ENCODE measurements at regions not wholly inside any gene's neighbourhood (a gene's known extent, or its start where the extent isn't known, plus 50 kb on each side); places are given as distances from the start of the nearest gene placed in this dataset.
"Not testable (repeated sequence)": the region's sequence is repeated elsewhere in the genome, so short reads cannot be mapped to it uniquely, and the experiment has no call there.

- intact Hi-C loops (cut with micrococcal nuclease) = not testable (repeated sequence)
These were observed 116.0 kb upstream of the PALM2AKAP2 start for GRCh38 chr9:109663978-109664377.

GRCh38 chr9:109665736-109666135 is 114.3 kb upstream of the PALM2AKAP2 start:
- intact Hi-C loops (cut with micrococcal nuclease) = not testable (repeated sequence)

- intact Hi-C loops (cut with micrococcal nuclease) = no loop called here
These were observed 98.7 kb upstream of the PALM2AKAP2 start for GRCh38 chr9:109681301-109681700.

GRCh38 chr9:109682227-109682626 is 97.8 kb upstream of the PALM2AKAP2 start:
- intact Hi-C loops (cut with micrococcal nuclease) = no loop called here

GRCh38 chr9:109683521-109683920 is 96.5 kb upstream of the PALM2AKAP2 start:
- intact Hi-C loops (cut with micrococcal nuclease) = no loop called here

GRCh38 chr9:109689701-109690100 is 90.3 kb upstream of the PALM2AKAP2 start:
- intact Hi-C loops (cut with micrococcal nuclease) = no loop called here

- intact Hi-C loops (cut with micrococcal nuclease) = no loop called here
These were observed 81.0 kb upstream of the PALM2AKAP2 start for GRCh38 chr9:109699019-109699418.

GRCh38 chr9:109704546-109704945 is 75.5 kb upstream of the PALM2AKAP2 start:
- intact Hi-C loops (cut with micrococcal nuclease) = no loop called here

- intact Hi-C loops (cut with micrococcal nuclease) = no loop called here
These were observed 74.5 kb upstream of the PALM2AKAP2 start for GRCh38 chr9:109705515-109705914.

GRCh38 chr9:109707355-109707754 is 72.6 kb upstream of the PALM2AKAP2 start:
- intact Hi-C loops (cut with micrococcal nuclease) = no loop called here

- intact Hi-C loops (cut with micrococcal nuclease) = no loop called here
These were observed 71.5 kb upstream of the PALM2AKAP2 start for GRCh38 chr9:109708451-109708945.

- intact Hi-C loops (cut with micrococcal nuclease) = no loop called here
These were observed 70.1 kb upstream of the PALM2AKAP2 start for GRCh38 chr9:109709866-109710265.

GRCh38 chr9:109710830-109711229 is 69.2 kb upstream of the PALM2AKAP2 start:
- intact Hi-C loops (cut with micrococcal nuclease) = no loop called here

- intact Hi-C loops (cut with micrococcal nuclease) = no loop called here
These were observed 64.7 kb upstream of the PALM2AKAP2 start for GRCh38 chr9:109715344-109715743.

GRCh38 chr9:109716631-109717030 is 63.4 kb upstream of the PALM2AKAP2 start:
- intact Hi-C loops (cut with micrococcal nuclease) = no loop called here

- intact Hi-C loops (cut with micrococcal nuclease) = no loop called here
These were observed 62.7 kb upstream of the PALM2AKAP2 start for GRCh38 chr9:109717342-109717741.

GRCh38 chr9:109718861-109719260 is 61.1 kb upstream of the PALM2AKAP2 start:
- intact Hi-C loops (cut with micrococcal nuclease) = no loop called here

GRCh38 chr9:109721001-109721400 is 59.0 kb upstream of the PALM2AKAP2 start:
- intact Hi-C loops (cut with micrococcal nuclease) = no loop called here

- intact Hi-C loops (cut with micrococcal nuclease) = no loop called here
These were observed 58.0 kb upstream of the PALM2AKAP2 start for GRCh38 chr9:109722007-109722406.

- intact Hi-C loops (cut with micrococcal nuclease) = no loop called here
These were observed 56.2 kb upstream of the PALM2AKAP2 start for GRCh38 chr9:109723781-109724180.

- intact Hi-C loops (cut with micrococcal nuclease) = no loop called here
These were observed 54.5 kb upstream of the PALM2AKAP2 start for GRCh38 chr9:109725460-109725859.

- intact Hi-C loops (cut with micrococcal nuclease) = no loop called here
These were observed 53.9 kb upstream of the PALM2AKAP2 start for GRCh38 chr9:109726119-109726518.

- intact Hi-C loops (cut with micrococcal nuclease) = no loop called here
These were observed 51.2 kb upstream of the PALM2AKAP2 start for GRCh38 chr9:109728686-109729300.

GRCh38 chr9:109729513-109729912 is 50.5 kb upstream of the PALM2AKAP2 start:
- intact Hi-C loops (cut with micrococcal nuclease) = no loop called here
